DOHH2 (cell line): ENCODE measurements at regions not wholly inside any gene's neighbourhood (a gene's known extent, or its start where the extent isn't known, plus 50 kb on each side); places are given as distances from the start of the nearest gene placed in this dataset.

Experiments used
- H3F3A ChIP-seq: fragments of 200-600 bp; sonication (generic), shearing (Covaris generic); 2 replicates; pipeline ENCODE4 v1.6.0; 2016; ENCODE audit warnings: antibody characterized with exemption, mild to moderate bottlenecking; ENCODE audit not compliant: control insufficient read depth, insufficient read depth
- H3K27ac ChIP-seq: fragments of 200-600 bp; sonication (generic); 2 replicates; pipeline ENCODE4 v1.5.1; 2014; ENCODE audit warnings: low read depth, mild to moderate bottlenecking, low read length, moderate library complexity
- H3K27me3 ChIP-seq: fragments of 200-600 bp; sonication (generic); 2 replicates; pipeline ENCODE4 v1.6.1; 2014; ENCODE audit warnings: mild to moderate bottlenecking, low read length, mixed read lengths; ENCODE audit not compliant: control insufficient read depth
- H3K36me3 ChIP-seq: fragments of 200-600 bp; sonication (generic); 2 replicates; pipeline ENCODE4 v1.6.1; 2014; ENCODE audit warnings: mild to moderate bottlenecking, low read length, moderate library complexity, mixed read lengths; ENCODE audit not compliant: control insufficient read depth
- H3K4me1 ChIP-seq: fragments of 200-600 bp; sonication (generic); 2 replicates; pipeline ENCODE4 v1.6.1; 2014; ENCODE audit warnings: mild to moderate bottlenecking, low read length, mixed read lengths; ENCODE audit not compliant: control insufficient read depth
- H3K4me2 ChIP-seq: fragments of 200-600 bp; sonication (generic); 2 replicates; pipeline ENCODE4 v1.6.0; 2014; ENCODE audit warnings: mild to moderate bottlenecking, low read length, moderate library complexity
- H3K4me3 ChIP-seq: fragments of 200-600 bp; sonication (generic); 2 replicates; pipeline ENCODE4 v1.5.1; 2014; ENCODE audit warnings: mild to moderate bottlenecking, low read length, mixed read lengths
- H3K79me2 ChIP-seq: fragments of 200-600 bp; sonication (generic); 2 replicates; pipeline ENCODE4 v1.6.1; 2014; ENCODE audit warnings: mild to moderate bottlenecking, low read length, mixed read lengths; ENCODE audit not compliant: control insufficient read depth
- H3K9me2 ChIP-seq: fragments of 200-600 bp; sonication (generic); replicated peaks from 2 replicates; pipeline ENCODE4 v1.6.1; 2014; ENCODE audit warnings: mild to moderate bottlenecking, low read length, mixed read lengths; ENCODE audit not compliant: control insufficient read depth
- H3K9me3 ChIP-seq: fragments of 200-600 bp; sonication (generic); 2 replicates; pipeline ENCODE4 v1.6.1; 2014; ENCODE audit warnings: antibody characterized with exemption, low read length, mixed read lengths; ENCODE audit not compliant: control insufficient read depth, insufficient read depth
- H4K20me1 ChIP-seq: fragments of 200-600 bp; sonication (generic); 2 replicates; pipeline ENCODE4 v1.6.0; 2014; ENCODE audit warnings: low read depth, mild to moderate bottlenecking, antibody characterized with exemption, low read length, moderate library complexity; ENCODE audit not compliant: control insufficient read depth, insufficient read depth
- CTCF ChIP-seq: fragments of 200-600 bp; sonication (generic); IDR thresholded peaks from one replicate; pipeline ENCODE4 v1.5.1; 2014; ENCODE audit warnings: antibody characterized with exemption, mild to moderate bottlenecking, low read depth, low read length; ENCODE audit not compliant: poor library complexity, severe bottlenecking
- EZH2phosphoT487 ChIP-seq: fragments of 200-600 bp; sonication (generic); IDR thresholded peaks from 2 replicates; pipeline ENCODE4 v1.6.1; 2017; ENCODE audit warnings: borderline replicate concordance, mild to moderate bottlenecking, antibody characterized with exemption, low read length, moderate library complexity, mixed read lengths

- no peaks in the 10 kb centered on the region for H3K27me3 ChIP-seq
- H3K27ac ChIP-seq: no peak overlapping the region
- H3K9me2 ChIP-seq: no peaks in the 10 kb centered on the region
- no peaks in the 10 kb centered on the region for H3K79me2 ChIP-seq
- TF ChIP-seq CTCF (no peak), EZH2phosphoT487 (no peak)
- H3K36me3 ChIP-seq: no peaks in the 10 kb centered on the region
- H3K4me3 ChIP-seq: no peak overlapping the region
- no peaks in the 10 kb centered on the region for H3F3A ChIP-seq
- no peaks in the 10 kb centered on the region for H4K20me1 ChIP-seq
- H3K9me3 ChIP-seq: no peaks in the 10 kb centered on the region; the same call in 1 of the 2 replicates
- no peak overlapping the region for H3K4me2 ChIP-seq
- no peaks in the 10 kb centered on the region for H3K4me1 ChIP-seq
These were observed 314.5 kb upstream of the TLE4 start for GRCh38 chr9:79257228-79257781.

GRCh38 chr9:79257790-79258351 is 313.9 kb upstream of the TLE4 start:
- no peaks in the 10 kb centered on the region for H4K20me1 ChIP-seq
- no peak overlapping the region for H3K27ac ChIP-seq
- no peaks in the 10 kb centered on the region for H3K79me2 ChIP-seq
- H3K9me3 ChIP-seq: no peaks in the 10 kb centered on the region
- no peaks in the 10 kb centered on the region for H3K36me3 ChIP-seq
- H3K4me1 ChIP-seq: no peaks in the 10 kb centered on the region
- no peak overlapping the region for H3K4me2 ChIP-seq
- H3F3A ChIP-seq: no peaks in the 10 kb centered on the region
- TF ChIP-seq CTCF (no peak), EZH2phosphoT487 (no peak)
- H3K9me2 ChIP-seq: no peaks in the 10 kb centered on the region
- H3K27me3 ChIP-seq: no peaks in the 10 kb centered on the region
- H3K4me3 ChIP-seq: no peak overlapping the region

- Histone ChIP-seq H3K27ac (no peak overlapping the region), H3F3A (no peaks in the 10 kb centered on the region), H3K79me2 (no peaks in the 10 kb centered on the region), H3K4me1 (no peaks in the 10 kb centered on the region), H3K4me2 (no peak overlapping the region), H3K27me3 (no peaks in the 10 kb centered on the region), H3K36me3 (no peaks in the 10 kb centered on the region), H3K9me2 (no peaks in the 10 kb centered on the region), H4K20me1 (no peaks in the 10 kb centered on the region), H3K9me3 (no peaks in the 10 kb centered on the region), H3K4me3 (no peak overlapping the region)
- no peak for TF ChIP-seq EZH2phosphoT487
- no peak for TF ChIP-seq CTCF
These were observed 311.9 kb upstream of the TLE4 start for GRCh38 chr9:79259858-79260257.
